ENCODE measurements at regions not wholly inside any gene's neighbourhood (a gene's known extent, or its start where the extent isn't known, plus 50 kb on each side); places are given as distances from the start of the nearest gene placed in this dataset.

GRCh38 chr5:120386981-120387380, 77.1 kb upstream of the PRR16 start:
- H3K4me3 ChIP-seq (ENCODE audit: control insufficient read depth, low read depth, low read length), result no peak overlapping the region
- no peak for DNase-seq (ENCODE audit: low read depth)

GRCh38 chr5:120388016-120388781, 75.9 kb upstream of the PRR16 start:
- DNase-seq (ENCODE audit: low read depth), result peak; percentile 91
- TF ChIP-seq CTCF (IDR thresholded peaks at IDR 0.05; ENCODE audit: control insufficient read depth, insufficient read depth, low read depth, low read length, missing control alignments), result no peak
- no peak overlapping the region for H3K4me3 ChIP-seq (ENCODE audit: control insufficient read depth, low read depth, low read length)

More at GRCh38 chr5:120386981-120387380, 77.1 kb upstream of the PRR16 start:
- TF ChIP-seq CTCF (IDR thresholded peaks at IDR 0.05; ENCODE audit: control insufficient read depth, insufficient read depth, low read depth, low read length, missing control alignments), result no peak

GRCh38 chr5:120394259-120394658, 69.8 kb upstream of the PRR16 start:
- TF ChIP-seq CTCF (IDR thresholded peaks at IDR 0.05; ENCODE audit: control insufficient read depth, insufficient read depth, low read depth, low read length, missing control alignments), result no peak
- no peak overlapping the region for H3K4me3 ChIP-seq (ENCODE audit: control insufficient read depth, low read depth, low read length)
- no peak for DNase-seq (ENCODE audit: low read depth)

- TF ChIP-seq CTCF (IDR thresholded peaks at IDR 0.05; ENCODE audit: control insufficient read depth, insufficient read depth, low read depth, low read length, missing control alignments), result no peak
- DNase-seq (ENCODE audit: low read depth), result peak; percentile 69
- no peak overlapping the region for H3K4me3 ChIP-seq (ENCODE audit: control insufficient read depth, low read depth, low read length)
Observed at GRCh38 chr5:120396186-120396585, 67.9 kb upstream of the PRR16 start.

GRCh38 chr5:120400356-120400755, 63.7 kb upstream of the PRR16 start:
- TF ChIP-seq CTCF (IDR thresholded peaks at IDR 0.05; ENCODE audit: control insufficient read depth, insufficient read depth, low read depth, low read length, missing control alignments), result no peak
- H3K4me3 ChIP-seq (ENCODE audit: control insufficient read depth, low read depth, low read length), result no peak overlapping the region
- DNase-seq (ENCODE audit: low read depth), result no peak

GRCh38 chr5:120402606-120403005, 61.5 kb upstream of the PRR16 start:
- H3K4me3 ChIP-seq (ENCODE audit: control insufficient read depth, low read depth, low read length), result no peak overlapping the region
- TF ChIP-seq CTCF (IDR thresholded peaks at IDR 0.05; ENCODE audit: control insufficient read depth, insufficient read depth, low read depth, low read length, missing control alignments), result no peak
- no peak for DNase-seq (ENCODE audit: low read depth)

Data from AG09309 (cell line).